ENCODE measurements at regions not wholly inside any gene's neighbourhood (a gene's known extent, or its start where the extent isn't known, plus 50 kb on each side); places are given as distances from the start of the nearest gene placed in this dataset.

- TF ChIP-seq CTCF (IDR thresholded peaks at IDR 0.05) (no peak), POLR2A (IDR thresholded peaks at IDR 0.05) (no peak)
Observed at GRCh38 chr11:60610702-60611101, 88.7 kb upstream of the MS4A8 start.
